HCT116 (cell line): ENCODE measurements at regions not wholly inside any gene's neighbourhood (a gene's known extent, or its start where the extent isn't known, plus 50 kb on each side); places are given as distances from the start of the nearest gene placed in this dataset.

Experiments
- EGR1 ChIP-seq: IDR thresholded peaks from 2 replicates; pipeline ENCODE4 v1.6.1; 2012; ENCODE audit warnings: low read depth
- POLR2A ChIP-seq: IDR thresholded peaks from 2 replicates; pipeline ENCODE4 v1.7.0; 2011; ENCODE audit warnings: borderline replicate concordance; ENCODE audit not compliant: insufficient read depth, insufficient read length; ENCODE audit errors: extremely low read depth
- TF ChIP-seq, protein P1 (sequence below), 3 experiments: fragments of 200-600 bp in 1 of 3; sonication (generic) in 1 of 3; IDR thresholded peaks in 2 of 3; conservative IDR thresholded peaks in 1 of 3; 2 replicates each; pipeline ENCODE4 v1.5.1; 2012 to 2017; ENCODE audit warnings: low read depth in 2 of 3, low read length in 2 of 3, antibody characterized with exemption in 1 of 3, borderline replicate concordance in 1 of 3, control low read depth in 1 of 3, mild to moderate bottlenecking in 1 of 3, mixed read lengths in 1 of 3, mixed run types in 1 of 3, moderate library complexity in 1 of 3; ENCODE audit not compliant: insufficient read depth in 1 of 3

DNA sequence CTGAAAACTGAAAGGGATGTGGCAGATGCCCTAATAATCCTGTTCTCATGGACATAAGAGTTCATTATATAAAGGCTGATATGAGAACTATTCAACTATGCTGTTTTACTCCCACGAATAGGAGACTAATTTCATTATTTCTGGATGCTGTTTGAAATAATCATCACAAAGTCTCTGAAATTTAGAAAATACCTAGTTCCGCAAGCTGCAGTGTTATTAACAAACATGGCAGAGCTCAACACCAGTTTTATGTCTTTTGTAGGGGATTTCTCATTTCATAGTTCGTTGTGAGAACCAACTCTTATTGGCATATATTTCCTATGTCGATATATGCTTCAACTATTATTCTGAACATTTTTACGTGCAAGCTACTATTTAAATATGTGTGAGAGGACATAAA, 200.3 kb upstream of the SLC8A1 start:
- TF ChIP-seq, protein P1, sequence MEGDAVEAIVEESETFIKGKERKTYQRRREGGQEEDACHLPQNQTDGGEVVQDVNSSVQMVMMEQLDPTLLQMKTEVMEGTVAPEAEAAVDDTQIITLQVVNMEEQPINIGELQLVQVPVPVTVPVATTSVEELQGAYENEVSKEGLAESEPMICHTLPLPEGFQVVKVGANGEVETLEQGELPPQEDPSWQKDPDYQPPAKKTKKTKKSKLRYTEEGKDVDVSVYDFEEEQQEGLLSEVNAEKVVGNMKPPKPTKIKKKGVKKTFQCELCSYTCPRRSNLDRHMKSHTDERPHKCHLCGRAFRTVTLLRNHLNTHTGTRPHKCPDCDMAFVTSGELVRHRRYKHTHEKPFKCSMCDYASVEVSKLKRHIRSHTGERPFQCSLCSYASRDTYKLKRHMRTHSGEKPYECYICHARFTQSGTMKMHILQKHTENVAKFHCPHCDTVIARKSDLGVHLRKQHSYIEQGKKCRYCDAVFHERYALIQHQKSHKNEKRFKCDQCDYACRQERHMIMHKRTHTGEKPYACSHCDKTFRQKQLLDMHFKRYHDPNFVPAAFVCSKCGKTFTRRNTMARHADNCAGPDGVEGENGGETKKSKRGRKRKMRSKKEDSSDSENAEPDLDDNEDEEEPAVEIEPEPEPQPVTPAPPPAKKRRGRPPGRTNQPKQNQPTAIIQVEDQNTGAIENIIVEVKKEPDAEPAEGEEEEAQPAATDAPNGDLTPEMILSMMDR (IDR thresholded peaks at IDR 0.05 in 2 of 3, conservative IDR thresholded peaks at IDR 0.05 in 1 of 3; ENCODE audit: borderline replicate concordance in 1 of 3, insufficient read depth in 1 of 3, low read depth in 2 of 3, low read length in 2 of 3) = no peak
- TF ChIP-seq POLR2A (no peak), EGR1 (no peak)
